MM.1S (cell line): ENCODE measurements at regions not wholly inside any gene's neighbourhood (a gene's known extent, or its start where the extent isn't known, plus 50 kb on each side); places are given as distances from the start of the nearest gene placed in this dataset.

Experiments
- DNase-seq: peaks from one replicate; pipeline ENCODE4 v3.0.0-alpha.2; 2015
- H2AFZ ChIP-seq: fragments of 300-600 bp; sonication (generic); 2 replicates; pipeline ENCODE4 v1.6.0; 2016; ENCODE audit warnings: antibody characterized with exemption, low read length
- H3F3A ChIP-seq: fragments of 300-600 bp; sonication (generic); 2 replicates; pipeline ENCODE4 v1.6.1; 2016; ENCODE audit warnings: mild to moderate bottlenecking, antibody characterized with exemption, low read length, moderate library complexity, mixed read lengths; ENCODE audit not compliant: insufficient read depth
- H3K27ac ChIP-seq: fragments of 300-600 bp; sonication (generic); 2 replicates; pipeline ENCODE4 v1.5.1; 2016; ENCODE audit warnings: mild to moderate bottlenecking, low read length
- H3K27me3 ChIP-seq: fragments of 300-600 bp; sonication (generic); replicated peaks from 2 replicates; pipeline ENCODE4 v1.6.0; 2016; ENCODE audit warnings: low read length; ENCODE audit not compliant: insufficient read depth
- H3K36me3 ChIP-seq: fragments of 300-600 bp; sonication (generic); replicated peaks from 2 replicates; pipeline ENCODE4 v1.6.1; 2016; ENCODE audit warnings: mild to moderate bottlenecking, low read length, mixed read lengths; ENCODE audit not compliant: insufficient read depth
- H3K4me1 ChIP-seq: fragments of 300-600 bp; sonication (generic); 2 replicates; pipeline ENCODE4 v1.6.1; 2016; ENCODE audit warnings: low read length, mixed read lengths
- H3K4me2 ChIP-seq: fragments of 300-600 bp; sonication (generic); 2 replicates; pipeline ENCODE4 v1.6.0; 2016; ENCODE audit warnings: low read depth, low read length
- H3K4me3 ChIP-seq: fragments of 300-600 bp; sonication (generic); 2 replicates; pipeline ENCODE4 v1.5.1; 2016; ENCODE audit warnings: low read length, mixed read lengths
- H3K79me2 ChIP-seq: fragments of 300-600 bp; sonication (generic); 2 replicates; pipeline ENCODE4 v1.6.1; 2016; ENCODE audit warnings: mixed run types, low read length, mixed read lengths
- H3K9ac ChIP-seq: fragments of 300-600 bp; sonication (generic); 2 replicates; pipeline ENCODE4 v1.6.1; 2016; ENCODE audit warnings: low read length, mixed read lengths
- H3K9me2 ChIP-seq: fragments of 300-600 bp; sonication (generic); replicated peaks from 2 replicates; pipeline ENCODE4 v1.6.1; 2016; ENCODE audit warnings: mild to moderate bottlenecking, low read length, mixed read lengths; ENCODE audit not compliant: insufficient read depth
- H3K9me3 ChIP-seq: fragments of 300-600 bp; sonication (generic); replicated peaks from 2 replicates; pipeline ENCODE4 v1.6.1; 2016; ENCODE audit warnings: mild to moderate bottlenecking, low read length, mixed read lengths; ENCODE audit not compliant: insufficient read depth
- H4K20me1 ChIP-seq: fragments of 300-600 bp; sonication (generic); 2 replicates; pipeline ENCODE4 v1.6.1; 2016; ENCODE audit warnings: mild to moderate bottlenecking, low read length, moderate library complexity, mixed read lengths; ENCODE audit not compliant: insufficient read depth
- CTCF ChIP-seq: fragments of 300-600 bp; sonication (generic); IDR thresholded peaks from 2 replicates; pipeline ENCODE4 v1.5.1; 2016; ENCODE audit warnings: antibody characterized with exemption, low read length, mixed read lengths
- EZH2 ChIP-seq: fragments of 300-600 bp; sonication (generic); optimal IDR thresholded peaks from 2 replicates; pipeline ENCODE3; 2017; ENCODE audit warnings: low read depth, mild to moderate bottlenecking, antibody characterized with exemption, low read length, mixed read lengths
- EZH2phosphoT487 ChIP-seq: fragments of 300-600 bp; sonication (generic); IDR thresholded peaks from 2 replicates; pipeline ENCODE4 v1.6.1; 2018; ENCODE audit warnings: antibody characterized with exemption, low read length

GRCh38 chr11:96960926-96961325 is 571.1 kb downstream of the JRKL start:
- no peaks in the 10 kb centered on the region for H3F3A ChIP-seq
- no peak overlapping the region for H3K9ac ChIP-seq
- DNase-seq: no peak
- H3K4me2 ChIP-seq: no peak overlapping the region
- H3K79me2 ChIP-seq: no peaks in the 10 kb centered on the region
- no peak overlapping the region for H3K27ac ChIP-seq
- H3K4me3 ChIP-seq: no peak overlapping the region
- H3K9me2 ChIP-seq: no peaks in the 10 kb centered on the region
- no peaks in the 10 kb centered on the region for H4K20me1 ChIP-seq
- H3K9me3 ChIP-seq: no peaks in the 10 kb centered on the region
- no peaks in the 10 kb centered on the region for H3K4me1 ChIP-seq
- H3K27me3 ChIP-seq: no peaks in the 10 kb centered on the region
- H2AFZ ChIP-seq: no peak overlapping the region
- H3K36me3 ChIP-seq: no peaks in the 10 kb centered on the region
- no peak for TF ChIP-seq EZH2phosphoT487
- TF ChIP-seq EZH2: no peak
- no peak for TF ChIP-seq CTCF

GRCh38 chr11:96961931-96962330 is 572.1 kb downstream of the JRKL start:
- no peaks in the 10 kb centered on the region for H3K9me3 ChIP-seq
- H3K4me2 ChIP-seq: no peak overlapping the region
- DNase-seq: no peak
- H3K27me3 ChIP-seq: no peaks in the 10 kb centered on the region
- no peak overlapping the region for H3K4me3 ChIP-seq
- no peaks in the 10 kb centered on the region for H3K36me3 ChIP-seq
- H3F3A ChIP-seq: no peaks in the 10 kb centered on the region
- H2AFZ ChIP-seq: no peak overlapping the region
- TF ChIP-seq CTCF (no peak), EZH2 (no peak), EZH2phosphoT487 (no peak)
- no peaks in the 10 kb centered on the region for H4K20me1 ChIP-seq
- H3K9ac ChIP-seq: no peak overlapping the region
- no peaks in the 10 kb centered on the region for H3K4me1 ChIP-seq
- H3K27ac ChIP-seq: no peak overlapping the region
- H3K9me2 ChIP-seq: no peaks in the 10 kb centered on the region
- no peaks in the 10 kb centered on the region for H3K79me2 ChIP-seq

- no peak overlapping the region for H2AFZ ChIP-seq
- no peaks in the 10 kb centered on the region for H3K36me3 ChIP-seq
- H3K4me1 ChIP-seq: no peaks in the 10 kb centered on the region
- H3K27ac ChIP-seq: no peak overlapping the region
- no peaks in the 10 kb centered on the region for H4K20me1 ChIP-seq
- H3F3A ChIP-seq: no peaks in the 10 kb centered on the region
- TF ChIP-seq EZH2phosphoT487 (no peak), CTCF (no peak), EZH2 (no peak)
- H3K9ac ChIP-seq: no peak overlapping the region
- no peaks in the 10 kb centered on the region for H3K27me3 ChIP-seq
- no peaks in the 10 kb centered on the region for H3K79me2 ChIP-seq
- no peak for DNase-seq
- H3K4me2 ChIP-seq: no peak overlapping the region
- H3K4me3 ChIP-seq: no peak overlapping the region
- H3K9me3 ChIP-seq: no peaks in the 10 kb centered on the region
- H3K9me2 ChIP-seq: no peaks in the 10 kb centered on the region
Observed at GRCh38 chr11:96963375-96963774, 573.6 kb downstream of the JRKL start.
